ENCODE measurements at regions not wholly inside any gene's neighbourhood (a gene's known extent, or its start where the extent isn't known, plus 50 kb on each side); places are given as distances from the start of the nearest gene placed in this dataset.

- TF ChIP-seq, protein P1, sequence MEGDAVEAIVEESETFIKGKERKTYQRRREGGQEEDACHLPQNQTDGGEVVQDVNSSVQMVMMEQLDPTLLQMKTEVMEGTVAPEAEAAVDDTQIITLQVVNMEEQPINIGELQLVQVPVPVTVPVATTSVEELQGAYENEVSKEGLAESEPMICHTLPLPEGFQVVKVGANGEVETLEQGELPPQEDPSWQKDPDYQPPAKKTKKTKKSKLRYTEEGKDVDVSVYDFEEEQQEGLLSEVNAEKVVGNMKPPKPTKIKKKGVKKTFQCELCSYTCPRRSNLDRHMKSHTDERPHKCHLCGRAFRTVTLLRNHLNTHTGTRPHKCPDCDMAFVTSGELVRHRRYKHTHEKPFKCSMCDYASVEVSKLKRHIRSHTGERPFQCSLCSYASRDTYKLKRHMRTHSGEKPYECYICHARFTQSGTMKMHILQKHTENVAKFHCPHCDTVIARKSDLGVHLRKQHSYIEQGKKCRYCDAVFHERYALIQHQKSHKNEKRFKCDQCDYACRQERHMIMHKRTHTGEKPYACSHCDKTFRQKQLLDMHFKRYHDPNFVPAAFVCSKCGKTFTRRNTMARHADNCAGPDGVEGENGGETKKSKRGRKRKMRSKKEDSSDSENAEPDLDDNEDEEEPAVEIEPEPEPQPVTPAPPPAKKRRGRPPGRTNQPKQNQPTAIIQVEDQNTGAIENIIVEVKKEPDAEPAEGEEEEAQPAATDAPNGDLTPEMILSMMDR (IDR thresholded peaks at IDR 0.05; ENCODE audit: unreplicated experiment), result no peak
- DNase-seq, result no peak
- Mint-ChIP-seq H3K27ac (ENCODE audit: unreplicated experiment) (no peak overlapping the region), H3K27me3 (ENCODE audit: unreplicated experiment) (no peaks in the 10 kb centered on the region), H3K9me3 (ENCODE audit: low read depth, unreplicated experiment) (peaks cover 17% of the 10 kb centered on the region), H3K4me3 (ENCODE audit: low read depth, unreplicated experiment) (no peak overlapping the region), H3K4me1 (ENCODE audit: low read depth, unreplicated experiment) (no peaks in the 10 kb centered on the region), H3K36me3 (ENCODE audit: insufficient read depth, unreplicated experiment) (no peaks in the 10 kb centered on the region)
- BruUV-seq (replicated peaks), result no TSS peak
- intact Hi-C loops (cut with micrococcal nuclease; ENCODE audit: unreplicated experiment), result no loop called here
- CTCF ChIA-PET, result no interaction called here
Observed at GRCh38 chr16:6267682-6268081, 1065.0 kb upstream of the RBFOX1 start.

DNA sequence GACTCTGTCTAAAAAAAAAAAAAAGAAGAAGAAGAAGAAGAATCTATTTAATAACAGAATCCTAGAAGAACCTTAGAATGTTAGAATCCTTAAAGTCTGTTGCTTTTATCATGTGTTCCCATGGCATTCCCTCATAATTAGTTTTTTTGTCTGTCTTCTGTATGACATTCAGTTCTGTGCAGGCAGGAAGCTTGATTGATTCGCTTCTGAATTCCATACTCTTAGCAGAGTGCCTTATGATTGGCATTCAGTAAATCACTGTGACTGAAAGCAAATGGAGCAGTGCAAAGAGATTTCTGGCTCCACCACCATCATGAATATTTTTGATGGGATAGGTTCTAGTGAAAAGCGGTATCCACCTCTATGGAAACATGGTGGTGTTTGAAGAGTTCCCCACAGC lies 1065.9 kb upstream of the RBFOX1 start:
- peaks cover 15% of the 10 kb centered on the region for H3K9me3 Mint-ChIP-seq (ENCODE audit: low read depth, unreplicated experiment)
- CTCF ChIA-PET, result no interaction called here
- no peaks in the 10 kb centered on the region for H3K36me3 Mint-ChIP-seq (ENCODE audit: insufficient read depth, unreplicated experiment)
- no peaks in the 10 kb centered on the region for H3K4me1 Mint-ChIP-seq (ENCODE audit: low read depth, unreplicated experiment)
- TF ChIP-seq, protein P1 (IDR thresholded peaks at IDR 0.05; ENCODE audit: unreplicated experiment), result no peak
- no peak overlapping the region for H3K4me3 Mint-ChIP-seq (ENCODE audit: low read depth, unreplicated experiment)
- H3K27me3 Mint-ChIP-seq (ENCODE audit: unreplicated experiment), result no peaks in the 10 kb centered on the region
- intact Hi-C loops (cut with micrococcal nuclease; ENCODE audit: unreplicated experiment), result no loop called here
- BruUV-seq (replicated peaks), result no TSS peak
- no peak overlapping the region for H3K27ac Mint-ChIP-seq (ENCODE audit: unreplicated experiment)
- DNase-seq, result no peak

DNA sequence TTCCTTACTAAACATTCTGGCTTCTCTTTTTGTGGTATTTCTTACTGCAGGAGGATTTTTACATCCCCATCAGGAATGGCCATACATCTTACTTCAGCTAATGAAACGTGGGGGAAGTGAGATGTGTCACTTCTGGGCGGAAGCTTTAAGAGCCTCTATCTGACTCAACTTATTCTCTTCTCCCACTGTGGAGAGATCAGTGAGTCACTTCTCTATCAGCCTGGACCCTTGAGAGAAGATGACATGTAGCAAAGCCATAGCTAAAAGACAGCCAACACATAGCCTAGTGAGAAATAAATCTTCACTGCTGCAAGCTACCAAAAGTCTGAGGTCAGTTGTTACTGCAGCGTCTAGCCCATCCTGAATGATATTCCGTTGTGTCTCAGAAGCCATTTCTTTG lies 1066.7 kb upstream of the RBFOX1 start:
- Mint-ChIP-seq H3K4me3 (ENCODE audit: low read depth, unreplicated experiment) (no peak overlapping the region), H3K27ac (ENCODE audit: unreplicated experiment) (no peak overlapping the region), H3K36me3 (ENCODE audit: insufficient read depth, unreplicated experiment) (no peaks in the 10 kb centered on the region), H3K9me3 (ENCODE audit: low read depth, unreplicated experiment) (peaks cover 13% of the 10 kb centered on the region), H3K27me3 (ENCODE audit: unreplicated experiment) (no peaks in the 10 kb centered on the region), H3K4me1 (ENCODE audit: low read depth, unreplicated experiment) (no peaks in the 10 kb centered on the region)
- BruUV-seq (replicated peaks), result no TSS peak
- intact Hi-C loops (cut with micrococcal nuclease; ENCODE audit: unreplicated experiment), result no loop called here
- CTCF ChIA-PET, result no interaction called here
- TF ChIP-seq, protein P1 (IDR thresholded peaks at IDR 0.05; ENCODE audit: unreplicated experiment), result no peak
- no peak for DNase-seq

GRCh38 chr16:6258056-6258455 lies 1074.6 kb upstream of the RBFOX1 start:
- H3K27ac Mint-ChIP-seq (ENCODE audit: unreplicated experiment), result no peak overlapping the region
- peaks cover 19% of the 10 kb centered on the region for H3K9me3 Mint-ChIP-seq (ENCODE audit: low read depth, unreplicated experiment)
- H3K36me3 Mint-ChIP-seq (ENCODE audit: insufficient read depth, unreplicated experiment), result no peaks in the 10 kb centered on the region
- no peak for DNase-seq
- TF ChIP-seq, protein P1 (IDR thresholded peaks at IDR 0.05; ENCODE audit: unreplicated experiment), result no peak
- H3K4me3 Mint-ChIP-seq (ENCODE audit: low read depth, unreplicated experiment), result no peak overlapping the region
- no TSS peak for BruUV-seq (replicated peaks)
- CTCF ChIA-PET, result no interaction called here
- H3K27me3 Mint-ChIP-seq (ENCODE audit: unreplicated experiment), result no peaks in the 10 kb centered on the region
- intact Hi-C loops (cut with micrococcal nuclease; ENCODE audit: unreplicated experiment), result loop anchor here (10.0 kb wide), 1 partner anchor 63 kb away; no protein-coding TSS in a partner anchor
- no peaks in the 10 kb centered on the region for H3K4me1 Mint-ChIP-seq (ENCODE audit: low read depth, unreplicated experiment)

All from Calu3 (cell line).